ENCODE measurements at regions not wholly inside any gene's neighbourhood (a gene's known extent, or its start where the extent isn't known, plus 50 kb on each side); places are given as distances from the start of the nearest gene placed in this dataset.

DNA sequence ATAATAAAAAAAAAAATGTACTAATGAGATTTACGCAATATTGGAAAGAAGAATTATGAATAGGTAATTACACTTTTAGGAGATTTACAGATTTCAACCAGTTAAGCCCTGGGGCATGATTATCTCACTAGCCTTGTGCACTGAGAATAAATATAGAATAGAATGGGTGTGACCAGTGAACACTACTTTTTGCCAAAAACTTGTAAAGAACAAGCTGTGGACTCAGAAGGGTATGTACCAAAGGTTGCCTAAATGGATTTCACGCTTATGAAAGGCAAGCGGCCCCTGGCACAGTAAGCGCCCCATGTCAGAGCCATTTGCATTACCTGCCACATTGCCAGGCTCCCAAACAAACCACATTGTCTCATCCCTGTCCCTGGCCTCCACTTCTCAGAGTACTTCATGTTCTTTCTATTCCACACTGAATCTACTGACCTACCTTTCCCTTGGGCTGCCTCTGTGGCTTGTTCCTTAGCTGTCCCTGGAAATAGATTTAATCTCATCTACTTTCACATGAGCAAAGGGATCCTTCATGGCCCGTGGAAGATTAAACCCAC is 170.6 kb upstream of the DIO2 start:
- no peak overlapping the region for H3K27ac Mint-ChIP-seq
- ChIA-PET CTCF (interaction anchor here (0.6 kb wide), 1 partner anchor 208 kb away, joined by 5 read pairs; no protein-coding TSS in a partner anchor), POLR2A (no interaction called here)
- no peak for ATAC-seq
- no peak overlapping the region for H3K4me3 Mint-ChIP-seq
- peaks cover 9% of the 10 kb centered on the region; the same call in 1 of the 2 replicates for H3K4me1 Mint-ChIP-seq
- DNase-seq (ENCODE audit: low spot score) = no peak
- no peaks in the 10 kb centered on the region for H3K36me3 Mint-ChIP-seq
- no peak for TF ChIP-seq NFE2L1 (CRISPR knock-in tag; IDR thresholded peaks at IDR 0.05)
- no peak for TF ChIP-seq HMGXB4 (CRISPR knock-in tag; IDR thresholded peaks at IDR 0.05)
- TF ChIP-seq, protein P1, sequence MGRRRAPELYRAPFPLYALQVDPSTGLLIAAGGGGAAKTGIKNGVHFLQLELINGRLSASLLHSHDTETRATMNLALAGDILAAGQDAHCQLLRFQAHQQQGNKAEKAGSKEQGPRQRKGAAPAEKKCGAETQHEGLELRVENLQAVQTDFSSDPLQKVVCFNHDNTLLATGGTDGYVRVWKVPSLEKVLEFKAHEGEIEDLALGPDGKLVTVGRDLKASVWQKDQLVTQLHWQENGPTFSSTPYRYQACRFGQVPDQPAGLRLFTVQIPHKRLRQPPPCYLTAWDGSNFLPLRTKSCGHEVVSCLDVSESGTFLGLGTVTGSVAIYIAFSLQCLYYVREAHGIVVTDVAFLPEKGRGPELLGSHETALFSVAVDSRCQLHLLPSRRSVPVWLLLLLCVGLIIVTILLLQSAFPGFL (CRISPR knock-in tag; IDR thresholded peaks at IDR 0.05; ENCODE audit: borderline replicate concordance) = no peak
- no peak for TF ChIP-seq ZBTB21 (CRISPR knock-in tag; IDR thresholded peaks at IDR 0.05; ENCODE audit: borderline replicate concordance)
- no peak for TF ChIP-seq RORB (CRISPR knock-in tag; IDR thresholded peaks at IDR 0.05)
- no peak for TF ChIP-seq ERG (CRISPR knock-in tag; IDR thresholded peaks at IDR 0.05)
- TF ChIP-seq SMAD3 (CRISPR knock-in tag; IDR thresholded peaks at IDR 0.05; ENCODE audit: borderline replicate concordance) = no peak
- no peak for TF ChIP-seq MLX (CRISPR knock-in tag; IDR thresholded peaks at IDR 0.05)
- TF ChIP-seq, protein P2, sequence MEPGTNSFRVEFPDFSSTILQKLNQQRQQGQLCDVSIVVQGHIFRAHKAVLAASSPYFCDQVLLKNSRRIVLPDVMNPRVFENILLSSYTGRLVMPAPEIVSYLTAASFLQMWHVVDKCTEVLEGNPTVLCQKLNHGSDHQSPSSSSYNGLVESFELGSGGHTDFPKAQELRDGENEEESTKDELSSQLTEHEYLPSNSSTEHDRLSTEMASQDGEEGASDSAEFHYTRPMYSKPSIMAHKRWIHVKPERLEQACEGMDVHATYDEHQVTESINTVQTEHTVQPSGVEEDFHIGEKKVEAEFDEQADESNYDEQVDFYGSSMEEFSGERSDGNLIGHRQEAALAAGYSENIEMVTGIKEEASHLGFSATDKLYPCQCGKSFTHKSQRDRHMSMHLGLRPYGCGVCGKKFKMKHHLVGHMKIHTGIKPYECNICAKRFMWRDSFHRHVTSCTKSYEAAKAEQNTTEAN (CRISPR knock-in tag; IDR thresholded peaks at IDR 0.05) = no peak
- no peak for TF ChIP-seq ETV6 (CRISPR knock-in tag; IDR thresholded peaks at IDR 0.05)
- TF ChIP-seq GABPB1 (CRISPR knock-in tag; IDR thresholded peaks at IDR 0.05) = no peak
- TF ChIP-seq PRDM15 (CRISPR knock-in tag; IDR thresholded peaks at IDR 0.05) = no peak
- TF ChIP-seq EMX1 (CRISPR knock-in tag; IDR thresholded peaks at IDR 0.05) = no peak
- no peak for TF ChIP-seq ZNF671 (CRISPR knock-in tag; IDR thresholded peaks at IDR 0.05)
- H3K27me3 Mint-ChIP-seq (ENCODE audit: low read depth) = no peaks in the 10 kb centered on the region; the same call in 1 of the 2 replicates
- H3K9me3 Mint-ChIP-seq = peaks cover 15% of the 10 kb centered on the region

GRCh38 chr14:80379035-80379434 is 167.7 kb upstream of the DIO2 start:
- no peak for ATAC-seq
- H3K27me3 Mint-ChIP-seq (ENCODE audit: low read depth) = no peaks in the 10 kb centered on the region; the same call in 1 of the 2 replicates
- no peak overlapping the region for H3K27ac Mint-ChIP-seq
- POLR2A ChIA-PET = no interaction called here
- H3K36me3 Mint-ChIP-seq = peaks cover 3% of the 10 kb centered on the region; the same call in 1 of the 2 replicates
- no peak overlapping the region for H3K4me3 Mint-ChIP-seq
- CTCF ChIA-PET = no interaction called here
- H3K4me1 Mint-ChIP-seq = peaks cover 9% of the 10 kb centered on the region; the same call in 1 of the 2 replicates
- no peak for DNase-seq (ENCODE audit: low spot score)
- H3K9me3 Mint-ChIP-seq = peaks cover 30% of the 10 kb centered on the region
- TF ChIP-seq GRHL2 (CRISPR knock-in tag; IDR thresholded peaks at IDR 0.05; ENCODE audit: insufficient replicate concordance, severe bottlenecking) = no peak
- TF ChIP-seq TCF7 (CRISPR knock-in tag; IDR thresholded peaks at IDR 0.05; ENCODE audit: low read depth) = no peak
- TF ChIP-seq MXD4 (CRISPR knock-in tag; IDR thresholded peaks at IDR 0.05; ENCODE audit: borderline replicate concordance) = no peak
- no peak for TF ChIP-seq RELA (CRISPR knock-in tag; IDR thresholded peaks at IDR 0.05; ENCODE audit: borderline replicate concordance)
- no peak for TF ChIP-seq SMAD3 (CRISPR knock-in tag; IDR thresholded peaks at IDR 0.05; ENCODE audit: borderline replicate concordance)
- no peak for TF ChIP-seq PRDM15 (CRISPR knock-in tag; IDR thresholded peaks at IDR 0.05)
